Endometrium (tissue), 2 donors: ENCODE measurements at regions not wholly inside any gene's neighbourhood (a gene's known extent, or its start where the extent isn't known, plus 50 kb on each side); places are given as distances from the start of the nearest gene placed in this dataset.
"Not testable (repeated sequence)": the region's sequence is repeated elsewhere in the genome, so short reads cannot be mapped to it uniquely, and the experiment has no call there.

Experiments used
- FAIRE-seq: peaks from 2 replicates; lab custom pipeline; 2012; peaks lifted over from hg19 to GRCh38; lab: Jason Lieb, UNC
- donor health status: control.
- donor health status: control.

DNA sequence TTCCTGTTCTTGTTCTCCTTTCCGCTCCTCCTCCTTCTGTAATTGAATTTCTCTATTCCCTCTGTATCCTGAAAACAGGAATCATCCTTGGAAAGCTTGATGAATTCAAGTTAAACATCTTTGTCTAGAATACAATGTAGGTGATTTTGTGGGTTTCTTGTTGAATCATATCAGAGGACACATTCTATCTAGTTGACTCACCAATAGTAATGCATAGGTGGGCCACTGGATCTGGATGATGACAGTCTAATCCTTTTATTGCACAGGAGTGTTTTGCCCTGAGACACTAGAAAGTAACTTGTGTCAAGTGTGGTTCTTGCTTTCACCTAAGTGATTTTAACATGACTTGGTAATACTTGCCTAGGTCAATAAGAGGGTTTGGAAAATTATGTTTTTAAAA lies 164.3 kb downstream of the RFPL4B start:
- FAIRE-seq, result no peak

DNA sequence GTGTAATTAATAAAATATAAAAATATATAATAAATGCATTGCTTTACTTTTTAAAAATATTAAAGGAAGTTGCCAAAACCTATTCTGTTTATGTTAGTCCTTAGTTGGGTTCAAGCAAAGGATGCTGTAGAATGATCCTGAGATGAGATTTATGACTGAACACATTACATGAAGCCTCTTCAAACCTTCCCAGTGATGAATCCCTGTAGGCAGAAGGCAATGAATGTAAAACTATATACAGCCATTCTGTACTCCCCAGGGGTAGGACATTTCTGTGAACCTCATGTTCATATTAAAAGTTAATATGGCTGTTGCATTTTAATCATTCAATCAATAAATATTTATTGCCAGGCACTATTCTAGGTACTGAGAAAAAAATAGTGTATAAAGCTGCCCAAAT lies 166.0 kb downstream of the RFPL4B start:
- no peak for FAIRE-seq

DNA sequence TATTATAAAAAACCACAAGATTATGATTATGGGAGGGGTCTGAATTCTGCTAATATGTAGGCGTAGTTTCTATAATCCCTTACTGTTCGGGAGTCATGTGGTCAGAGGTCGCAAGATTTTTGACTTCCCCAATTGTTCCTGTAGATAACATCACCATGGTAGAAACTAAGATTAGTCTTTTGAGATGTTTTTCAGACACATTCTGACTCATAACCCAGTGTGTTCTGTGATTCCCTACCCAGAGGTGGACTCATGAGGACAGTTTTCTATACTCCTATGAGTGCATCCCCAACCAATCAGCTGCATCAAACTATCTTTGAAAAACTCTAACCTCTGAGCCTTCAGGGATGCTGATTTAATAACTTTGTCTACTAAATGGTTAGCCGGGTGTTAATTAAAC lies 175.5 kb downstream of the RFPL4B start:
- FAIRE-seq, result no peak

DNA sequence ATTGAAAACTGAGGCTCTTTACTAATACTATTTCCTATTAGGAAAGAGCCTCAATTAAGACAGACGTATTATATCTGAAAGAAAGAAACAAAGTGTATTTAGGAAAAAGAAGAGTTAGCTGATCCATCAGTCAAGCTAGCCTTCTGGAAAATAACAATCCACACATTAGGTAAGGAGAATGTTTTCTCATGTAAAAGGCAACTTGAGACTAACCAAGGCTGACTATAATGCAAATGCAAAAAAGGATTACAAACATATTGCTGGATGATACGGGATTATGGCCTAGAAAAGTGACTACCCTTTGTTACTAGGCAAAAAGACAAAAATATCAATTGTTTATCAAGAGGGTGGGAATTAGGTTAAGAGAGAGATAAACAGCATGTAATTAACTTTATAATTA lies 176.9 kb downstream of the RFPL4B start:
- FAIRE-seq, result no peak

DNA sequence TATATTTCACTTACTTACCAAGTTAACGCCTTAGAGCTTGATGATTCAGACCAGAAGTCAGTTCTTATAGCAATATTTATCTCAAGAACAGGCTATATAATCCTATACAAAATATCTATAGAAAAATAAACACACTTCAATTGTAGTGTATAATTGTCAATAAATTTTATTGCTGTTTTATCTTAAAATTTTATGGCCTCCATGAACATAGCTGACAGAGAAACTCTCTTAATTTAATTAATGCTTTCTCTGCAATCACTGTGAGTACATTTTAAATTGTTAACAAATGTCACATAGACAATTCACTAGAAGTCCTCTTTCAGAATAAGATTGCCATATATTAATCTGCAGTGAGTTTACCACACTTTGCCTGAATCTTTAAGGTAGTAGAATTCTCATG lies 178.6 kb downstream of the RFPL4B start:
- FAIRE-seq, result peak; percentile 26

DNA sequence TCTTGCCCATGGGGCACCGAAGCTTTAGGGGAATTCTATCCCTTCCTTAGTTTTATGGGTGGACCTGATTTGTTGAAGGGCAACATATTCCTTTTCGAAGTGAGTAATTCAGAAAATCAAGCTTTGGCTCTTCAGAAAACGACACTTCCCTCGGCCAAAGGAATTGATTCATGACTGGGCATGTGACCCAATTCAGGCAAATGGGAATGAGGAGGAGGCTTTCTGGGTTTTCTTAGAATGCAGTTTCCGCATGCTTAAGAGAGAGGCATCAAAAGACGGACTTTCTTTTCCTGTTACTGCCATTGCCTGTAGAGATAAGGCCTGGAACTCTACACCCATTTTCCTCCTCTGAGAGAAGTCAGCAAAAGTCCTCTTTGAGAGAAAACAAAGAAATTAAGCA lies 179.5 kb downstream of the RFPL4B start:
- FAIRE-seq, result no peak

DNA sequence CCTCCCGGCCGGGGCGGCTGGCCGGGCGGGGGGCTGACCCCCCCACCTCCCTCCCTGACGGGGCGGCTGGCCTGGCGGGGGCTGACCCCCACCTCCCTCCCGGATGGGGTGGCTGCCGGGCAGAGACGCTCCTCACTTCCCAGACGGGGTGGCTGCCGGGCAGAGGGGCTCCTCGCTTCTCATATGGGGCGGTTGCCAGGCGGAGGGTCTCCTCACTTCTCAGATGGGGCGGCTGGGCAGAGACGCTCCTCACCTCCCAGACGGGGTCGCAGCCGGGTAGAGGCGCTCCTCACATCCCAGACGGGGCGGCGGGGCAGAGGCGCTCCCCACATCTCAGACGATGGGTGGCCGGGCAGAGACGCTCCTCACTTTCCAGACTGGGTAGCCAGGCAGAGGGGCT lies 181.2 kb downstream of the RFPL4B start:
- not testable (repeated sequence) for FAIRE-seq

DNA sequence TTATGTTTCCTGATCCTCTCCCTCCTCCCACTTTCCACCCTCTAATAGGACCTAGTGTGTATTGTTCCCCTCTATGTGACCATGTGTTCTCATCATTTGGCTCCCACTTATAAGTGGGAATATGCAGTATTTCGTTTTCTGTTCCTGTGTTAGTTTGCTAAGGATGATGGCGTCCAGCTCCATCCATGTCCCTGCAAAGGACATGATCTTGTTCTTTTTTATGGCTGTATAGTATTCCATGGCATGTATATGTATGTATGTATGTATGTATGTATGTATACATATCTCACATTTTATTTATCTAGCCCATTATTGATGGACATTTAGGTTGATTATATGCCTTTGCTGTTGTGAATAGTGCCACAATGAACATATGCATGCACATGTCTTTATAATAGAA lies 188.7 kb downstream of the RFPL4B start:
- FAIRE-seq, result no peak

DNA sequence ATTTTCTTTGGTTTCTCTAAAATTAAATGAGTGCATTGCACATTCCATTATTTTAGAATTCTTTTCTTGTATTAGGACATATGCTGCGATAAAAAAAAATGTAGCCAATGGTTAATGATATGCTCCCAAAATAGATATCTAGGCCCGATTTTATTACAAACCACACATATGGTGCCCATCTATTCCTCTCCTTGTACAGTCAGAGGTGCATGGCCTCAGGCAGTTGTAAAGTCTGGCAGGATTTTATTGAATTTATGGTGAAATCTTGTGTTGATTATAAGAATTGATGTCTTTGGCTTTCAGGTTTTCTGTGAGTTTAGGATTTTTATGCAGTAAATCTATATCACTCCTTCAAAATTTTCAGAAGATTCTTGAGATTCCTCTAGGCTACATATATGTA lies 192.2 kb downstream of the RFPL4B start:
- FAIRE-seq, result no peak

DNA sequence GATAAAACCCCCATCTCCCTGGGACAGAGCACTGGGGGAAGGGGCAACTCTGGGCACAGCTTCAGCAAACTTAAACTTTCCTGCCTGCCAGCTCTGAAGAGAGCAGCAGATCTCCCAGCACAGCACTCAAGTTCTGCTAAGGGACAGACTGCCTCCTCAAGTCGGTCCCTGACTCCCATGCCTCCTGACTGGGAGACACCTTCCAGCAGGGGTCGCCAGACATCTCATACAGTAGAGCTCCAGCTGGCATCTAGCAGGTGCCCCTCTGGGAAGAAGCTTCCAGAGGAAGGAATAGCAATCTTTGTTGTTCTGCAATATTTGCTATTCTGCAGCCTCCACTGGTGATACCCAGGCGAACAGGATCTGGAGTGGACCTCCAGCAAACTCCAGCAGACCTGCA lies 194.7 kb downstream of the RFPL4B start:
- FAIRE-seq, result not testable (repeated sequence)

DNA sequence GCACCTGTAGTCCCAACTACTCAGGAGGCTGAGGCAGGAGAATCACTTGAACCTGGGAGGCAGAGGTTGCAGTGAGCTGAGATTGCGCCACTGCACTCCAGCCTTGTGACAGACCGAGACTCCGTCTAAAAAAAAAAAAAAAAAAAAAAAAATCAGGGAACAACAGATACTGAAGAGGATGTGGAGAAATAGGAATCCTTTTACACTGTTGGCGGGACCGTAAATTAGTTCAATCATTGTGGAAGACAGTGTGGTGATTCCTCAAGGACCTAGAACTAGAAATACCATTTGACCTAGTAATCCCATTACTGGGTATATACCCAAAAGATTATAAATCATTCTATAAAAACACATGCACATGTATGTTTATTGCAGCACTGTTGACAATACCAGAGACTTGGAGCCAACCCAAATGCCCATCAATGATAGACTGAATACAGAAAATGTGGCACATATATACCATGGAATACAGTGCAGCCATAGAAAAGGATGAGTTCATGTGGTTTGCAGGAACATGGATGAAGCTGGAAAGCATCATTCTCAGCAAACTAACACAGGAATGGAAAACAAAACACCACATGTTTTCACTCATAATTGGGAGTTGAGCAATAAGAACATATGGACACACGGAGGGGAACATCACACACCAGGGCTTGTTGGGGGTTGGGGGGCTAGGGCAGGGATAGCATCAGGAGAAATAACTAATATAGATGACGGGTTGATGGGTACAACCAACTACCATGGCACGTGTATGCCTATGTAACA lies 200.4 kb downstream of the RFPL4B start:
- FAIRE-seq, result peak; percentile 68

DNA sequence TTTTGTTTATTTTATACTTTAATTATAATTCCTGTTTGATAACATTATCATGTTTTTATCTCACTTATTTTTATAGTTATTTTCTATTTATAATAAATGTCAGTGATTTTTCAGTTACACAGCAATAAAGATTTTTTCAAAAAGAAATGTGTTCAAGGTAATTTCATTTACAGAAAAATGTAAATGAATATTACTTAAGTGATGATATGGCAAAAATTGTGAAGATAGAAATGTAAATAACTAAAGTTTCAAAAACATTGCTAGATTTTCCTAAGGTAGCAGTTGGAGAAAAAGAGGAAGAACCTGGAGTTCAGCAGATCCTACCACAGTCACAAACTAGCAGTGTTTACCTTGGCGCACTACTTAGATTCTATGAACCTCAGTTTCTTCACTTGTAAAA lies 202.6 kb downstream of the RFPL4B start:
- FAIRE-seq, result no peak

DNA sequence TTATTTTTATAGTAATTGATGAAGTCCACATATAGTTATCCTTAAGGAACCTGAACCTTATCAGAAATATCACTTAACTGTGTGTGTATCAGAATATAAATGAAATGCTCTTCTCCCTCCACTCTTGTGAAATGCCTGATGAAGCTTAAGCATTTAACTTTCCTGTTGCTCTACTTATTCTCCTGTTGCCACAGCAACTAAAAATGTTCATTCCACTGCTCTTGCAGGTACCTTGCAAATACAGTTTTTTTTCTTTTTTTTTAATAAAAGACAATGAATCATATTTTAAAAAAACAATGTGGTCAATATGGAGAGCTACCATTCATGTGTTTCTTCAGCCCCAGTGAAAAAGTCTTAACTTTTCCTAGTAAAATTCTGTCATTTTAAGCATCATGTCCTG lies 210.3 kb downstream of the RFPL4B start:
- FAIRE-seq, result no peak

DNA sequence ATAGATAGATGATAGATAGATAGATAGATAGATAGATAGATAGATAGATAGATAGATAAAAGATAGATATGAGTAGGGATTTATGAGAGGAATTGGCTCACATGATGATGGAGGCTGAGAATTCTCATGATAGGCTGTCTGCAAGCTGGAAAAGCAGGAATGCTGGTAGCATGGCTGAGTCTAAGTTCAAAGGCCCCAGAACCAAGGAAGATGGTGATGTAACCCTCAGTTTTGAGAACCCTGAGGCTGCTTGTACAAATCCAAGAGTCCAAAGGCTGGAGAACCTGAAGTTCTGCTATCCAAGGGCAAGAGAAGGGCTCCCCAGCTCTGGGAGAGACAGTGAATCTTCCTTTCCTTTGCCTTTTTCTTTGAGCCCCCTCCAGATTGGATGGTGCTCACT lies 210.8 kb downstream of the RFPL4B start:
- FAIRE-seq, result no peak

DNA sequence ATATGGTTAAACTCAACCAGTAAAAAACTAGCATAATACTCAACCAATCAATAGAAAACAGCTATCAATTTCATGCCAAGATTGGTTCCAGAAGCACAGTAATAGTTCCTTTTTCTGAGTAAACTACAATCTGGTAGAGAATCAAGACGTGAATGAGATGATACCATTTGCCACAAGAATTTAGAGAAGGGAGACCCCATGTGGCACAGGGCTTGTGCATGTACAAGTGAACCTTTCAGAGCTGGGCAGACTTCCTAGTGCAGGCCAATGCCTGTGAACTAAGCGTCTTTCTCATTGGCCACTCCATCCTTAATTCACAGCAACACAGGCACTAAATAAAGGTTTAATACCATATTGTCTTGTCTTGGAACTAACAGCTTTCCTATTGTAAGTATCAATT lies 213.5 kb downstream of the RFPL4B start:
- FAIRE-seq, result no peak

DNA sequence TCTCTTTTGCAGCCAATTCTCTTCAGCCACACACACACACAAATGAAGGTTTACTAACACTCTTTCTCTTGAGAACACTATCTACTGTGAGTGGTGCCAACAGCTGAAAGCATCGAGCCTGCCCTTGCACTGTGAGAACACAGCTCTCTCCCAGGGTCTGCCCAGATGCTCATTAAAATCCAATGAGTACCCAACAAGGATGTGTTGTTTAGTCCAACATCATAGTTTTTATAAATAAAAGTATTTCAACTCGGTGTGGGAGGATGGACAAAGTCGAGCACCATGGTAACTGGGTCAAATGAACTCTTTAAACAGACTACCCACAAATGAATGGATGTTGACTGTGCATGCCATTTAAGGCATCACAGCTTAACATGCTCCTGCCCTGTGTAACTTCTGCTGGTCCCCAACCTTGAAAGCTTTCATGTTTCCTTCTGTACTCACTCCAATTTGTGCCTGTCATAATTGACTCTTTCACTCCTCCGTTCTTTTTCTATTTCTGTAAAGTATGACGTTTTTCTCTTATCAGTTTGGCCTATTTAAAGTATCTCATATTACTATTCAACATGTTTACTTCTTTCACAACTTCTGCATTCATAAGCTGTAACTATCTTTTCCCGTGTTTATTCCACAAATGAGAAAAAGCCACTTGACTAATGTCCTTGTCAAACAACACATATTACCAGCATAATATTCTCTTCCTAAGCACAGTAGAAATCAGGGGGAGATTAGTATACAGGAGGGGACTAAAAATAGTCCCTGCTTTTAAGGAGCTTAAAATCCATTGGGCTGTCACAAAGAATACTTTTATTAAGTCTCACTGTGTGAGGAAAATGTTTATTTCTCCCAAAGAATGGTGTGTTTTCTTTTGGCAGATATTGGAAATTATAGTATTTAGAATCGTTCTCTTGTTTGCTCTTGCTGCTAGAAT lies 215.4 kb downstream of the RFPL4B start:
- FAIRE-seq, result peak; percentile 29

DNA sequence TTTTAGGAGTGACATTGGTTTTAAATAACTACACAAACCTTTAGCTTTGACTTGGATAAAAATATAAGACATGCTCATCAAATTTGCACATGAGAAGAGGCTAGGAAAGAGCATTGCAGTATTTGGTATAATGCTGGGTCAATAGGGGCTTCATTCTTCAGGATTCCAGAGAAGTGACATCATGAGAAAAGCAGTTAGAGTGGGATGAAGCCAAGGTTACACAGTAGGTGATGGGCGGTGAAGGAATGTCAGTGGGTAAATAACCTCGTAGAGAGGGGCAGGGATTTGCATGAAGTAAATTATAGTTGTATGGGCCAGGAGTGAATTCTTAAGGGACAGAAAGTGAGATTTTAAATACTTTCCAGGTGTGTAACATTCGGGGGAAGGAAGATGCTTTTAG lies 216.2 kb downstream of the RFPL4B start:
- no peak for FAIRE-seq

DNA sequence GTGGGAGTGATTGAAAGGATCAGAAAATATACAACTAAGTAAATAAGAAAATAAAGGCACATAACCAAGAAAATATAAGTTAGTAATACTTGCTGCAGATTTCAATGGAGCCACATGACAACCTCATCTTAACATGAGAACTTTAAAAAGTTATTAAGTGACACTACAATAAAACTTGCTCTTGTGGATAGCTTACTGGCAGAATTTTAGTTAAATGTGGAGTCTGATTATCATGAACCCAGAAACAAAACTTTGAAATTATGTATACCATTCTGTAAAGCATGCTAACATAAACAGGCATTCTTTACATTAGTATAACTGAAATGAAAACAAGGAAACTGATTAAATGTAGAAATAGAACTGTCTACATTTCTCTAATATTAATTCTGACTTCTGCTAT lies 220.9 kb downstream of the RFPL4B start:
- no peak for FAIRE-seq

DNA sequence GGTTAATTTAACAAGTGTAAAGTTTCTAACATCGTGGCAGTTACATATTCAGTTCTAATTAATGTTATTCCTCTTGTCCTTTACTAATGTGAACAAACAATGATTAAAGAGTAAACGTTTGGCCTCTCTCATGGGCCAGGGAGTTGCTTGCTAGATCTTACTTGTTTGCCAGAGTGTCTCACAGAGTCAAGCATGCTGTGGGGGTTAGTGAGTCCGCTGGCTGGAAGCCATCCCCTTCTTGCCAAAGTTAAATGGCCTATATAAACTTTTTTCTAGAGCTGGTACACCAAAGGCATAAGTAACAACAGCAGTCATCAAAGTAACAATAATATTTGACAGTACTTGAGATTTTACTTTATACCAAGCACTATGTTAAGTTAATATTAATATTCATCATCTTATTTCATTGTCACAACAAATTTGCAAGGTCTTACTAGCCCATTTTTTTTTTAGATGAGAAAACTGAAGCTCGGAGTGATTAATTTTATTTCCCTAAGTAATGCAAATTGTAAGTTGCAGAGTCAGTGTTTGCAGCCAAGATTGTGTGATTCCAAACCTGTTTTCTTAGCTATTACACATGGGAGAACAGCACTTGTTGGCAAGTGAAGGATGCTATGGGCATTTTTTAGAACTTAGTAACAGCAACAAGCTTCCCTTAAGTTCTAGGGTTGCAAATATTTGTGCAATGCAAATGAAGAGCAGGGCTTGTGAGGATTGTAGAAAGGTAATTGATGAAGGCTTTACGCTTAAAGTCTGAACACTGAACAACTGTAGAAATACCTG lies 224.5 kb downstream of the RFPL4B start:
- no peak for FAIRE-seq

DNA sequence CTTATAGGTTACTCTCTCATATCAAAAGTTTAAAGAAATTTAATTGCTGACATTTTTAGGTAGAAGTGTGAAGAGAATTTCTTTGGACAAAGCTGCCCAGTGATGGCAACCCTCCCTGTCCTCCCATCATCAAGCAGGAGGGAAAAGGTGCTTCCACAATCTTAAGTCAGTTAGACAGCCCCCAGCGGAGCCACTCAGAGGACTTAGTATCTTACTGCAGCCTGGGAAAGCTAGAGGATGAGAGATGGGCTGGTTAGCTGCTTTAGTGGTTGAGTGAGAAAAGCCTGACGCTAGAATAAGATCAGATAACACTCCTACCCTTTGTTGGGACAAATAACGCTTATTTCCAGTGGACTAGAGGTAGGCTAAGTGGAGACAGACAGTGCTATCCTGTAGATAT lies 227.1 kb downstream of the RFPL4B start:
- FAIRE-seq, result no peak

DNA sequence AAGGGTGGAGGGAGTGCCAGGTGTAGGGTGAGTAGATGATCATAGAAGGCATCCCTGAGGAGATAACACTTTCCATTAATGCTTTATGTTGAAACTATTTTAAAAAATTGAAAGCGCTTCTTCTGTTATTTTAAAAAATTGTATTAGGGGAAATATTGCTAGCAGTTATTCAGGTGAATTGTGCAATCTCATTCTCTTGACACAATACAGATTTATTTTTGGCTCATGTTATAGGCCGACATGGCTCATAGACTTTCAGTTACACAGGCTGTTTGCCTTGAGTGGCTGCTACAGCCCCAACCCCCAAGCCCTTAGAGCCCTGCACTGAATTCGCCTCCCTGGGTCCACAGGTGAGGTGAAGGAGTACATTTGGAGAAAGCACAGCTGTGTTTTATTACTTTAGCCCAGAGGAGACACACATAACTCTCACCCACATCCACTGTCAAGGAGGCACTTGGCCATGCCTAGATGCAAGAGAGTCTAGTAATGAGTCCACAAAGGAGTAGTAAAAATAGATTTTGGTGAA lies 228.2 kb downstream of the RFPL4B start:
- FAIRE-seq, result no peak

DNA sequence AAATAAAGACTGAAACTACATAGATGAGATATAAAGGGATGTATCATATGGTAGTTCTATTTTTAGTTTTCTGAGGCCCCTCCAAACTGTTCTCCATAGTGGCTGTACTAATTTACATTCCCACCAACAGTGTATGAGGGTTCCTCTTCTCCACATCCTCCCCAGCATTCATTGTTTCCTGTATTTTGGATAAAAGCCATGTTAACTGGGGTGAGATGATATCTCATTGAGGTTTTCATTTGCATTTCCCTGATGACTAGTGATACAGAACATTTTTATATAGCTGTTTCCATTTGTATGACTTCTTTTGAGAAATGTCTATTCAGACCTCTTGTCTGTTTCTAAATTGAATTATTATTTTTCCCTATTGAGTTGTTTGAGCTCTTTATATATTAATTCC lies 229.3 kb downstream of the RFPL4B start:
- peak; percentile 63 for FAIRE-seq
